GM23338 (cell line): ENCODE measurements at regions not wholly inside any gene's neighbourhood (a gene's known extent, or its start where the extent isn't known, plus 50 kb on each side); places are given as distances from the start of the nearest gene placed in this dataset.

ENCODE experiments used
- ATAC-seq: fragments of 200-7000 bp; cut with Tn5 transposase; 3 replicates; pipeline ENCODE4 v1.9.1; 2020
- DNase-seq: peaks from one replicate; pipeline ENCODE4 v3.0.0-alpha.2; 2015; ENCODE audit warnings: low spot score
- H2AFZ ChIP-seq: fragments of 200-600 bp; sonication (generic); 2 replicates; pipeline ENCODE4 v1.8.0; 2016; ENCODE audit warnings: antibody characterized with exemption, mild to moderate bottlenecking, moderate library complexity
- H3F3A ChIP-seq: fragments of 200-600 bp; sonication (generic); replicated peaks from 2 replicates; pipeline ENCODE4 v1.8.0; 2017; ENCODE audit warnings: antibody characterized with exemption, mixed run types, low read depth
- H3K27ac ChIP-seq: fragments of 200-600 bp; sonication (generic); 2 replicates; pipeline ENCODE4 v1.6.1; 2016; ENCODE audit warnings: low read depth
- H3K27me3 ChIP-seq: fragments of 200-600 bp; sonication (generic); 2 replicates; pipeline ENCODE4 v1.8.0; 2016; ENCODE audit warnings: mild to moderate bottlenecking, mixed run types, moderate library complexity; ENCODE audit not compliant: insufficient read depth
- H3K36me3 ChIP-seq: fragments of 200-600 bp; sonication (generic); 2 replicates; pipeline ENCODE4 v1.8.0; 2016; ENCODE audit warnings: mild to moderate bottlenecking; ENCODE audit not compliant: insufficient read depth
- H3K4me1 ChIP-seq: fragments of 200-600 bp; sonication (generic); 2 replicates; pipeline ENCODE4 v1.8.0; 2016; ENCODE audit warnings: mild to moderate bottlenecking, moderate library complexity; ENCODE audit not compliant: insufficient read depth
- H3K4me2 ChIP-seq: fragments of 200-600 bp; sonication (generic); 2 replicates; pipeline ENCODE4 v1.7.1; 2017; ENCODE audit warnings: mixed run types
- H3K4me3 ChIP-seq: fragments of 200-600 bp; sonication (generic); 2 replicates; pipeline ENCODE4 v1.6.1; 2016; ENCODE audit warnings: mixed run types
- H3K79me2 ChIP-seq: fragments of 200-600 bp; sonication (generic); replicated peaks from 2 replicates; pipeline ENCODE4 v1.8.0; 2017; ENCODE audit warnings: mild to moderate bottlenecking; ENCODE audit not compliant: insufficient read depth
- H3K9me2 ChIP-seq: fragments of 200-600 bp; sonication (generic); 2 replicates; pipeline ENCODE4 v1.8.0; 2017; ENCODE audit not compliant: insufficient read depth
- H4K20me1 ChIP-seq: fragments of 200-600 bp; sonication (generic); replicated peaks from 2 replicates; pipeline ENCODE4 v1.8.0; 2017; ENCODE audit warnings: mild to moderate bottlenecking; ENCODE audit not compliant: insufficient read depth
- H3K27ac Mint-ChIP-seq: 2 replicates; pipeline ENCODE4 v1.8.0; 2020; ENCODE audit warnings: inconsistent platforms, mild to moderate bottlenecking, moderate library complexity, mixed read lengths
- H3K27me3 Mint-ChIP-seq: 3 replicates; pipeline ENCODE4 v1.8.0; 2022; ENCODE audit warnings: low read depth, mild to moderate bottlenecking, moderate library complexity, mixed read lengths, inconsistent platforms; ENCODE audit not compliant: insufficient read depth, poor library complexity
- H3K36me3 Mint-ChIP-seq: 3 replicates; pipeline ENCODE4 v1.8.0; 2021; ENCODE audit warnings: low read depth, mild to moderate bottlenecking, inconsistent platforms, moderate library complexity, mixed read lengths
- H3K4me1 Mint-ChIP-seq: 3 replicates; pipeline ENCODE4 v1.8.0; 2020; ENCODE audit warnings: mild to moderate bottlenecking, inconsistent platforms, mixed read lengths
- H3K4me3 Mint-ChIP-seq: 3 replicates; pipeline ENCODE4 v1.8.0; 2021; ENCODE audit warnings: moderate library complexity, mild to moderate bottlenecking, inconsistent platforms, mixed read lengths
- H3K9me3 Mint-ChIP-seq: 3 replicates; pipeline ENCODE4 v1.8.0; 2020; ENCODE audit warnings: moderate library complexity, mild to moderate bottlenecking, inconsistent platforms, mixed read lengths
- CREB1 ChIP-seq: fragments of 250-450 bp; sonication (Bioruptor Pico); IDR thresholded peaks from 2 replicates; pipeline ENCODE4 v1.5.0; 2020; ENCODE audit warnings: low read depth, mild to moderate bottlenecking, moderate library complexity
- ETS1 ChIP-seq: IDR thresholded peaks from 2 replicates; pipeline ENCODE4 v1.6.1; 2016; ENCODE audit warnings: antibody characterized with exemption
- EZH2 ChIP-seq: fragments of 200-600 bp; sonication (generic); IDR thresholded peaks from one replicate; pipeline ENCODE4 v1.8.0; 2017; ENCODE audit warnings: antibody characterized with exemption, mild to moderate bottlenecking, low read depth; ENCODE audit not compliant: unreplicated experiment
- EZH2phosphoT487 ChIP-seq: fragments of 200-600 bp; sonication (generic); IDR thresholded peaks from one replicate; pipeline ENCODE4 v1.8.1; 2018; ENCODE audit warnings: antibody characterized with exemption; ENCODE audit not compliant: unreplicated experiment
- JUNB ChIP-seq: IDR thresholded peaks from one replicate; pipeline ENCODE4 v1.6.1; 2016; ENCODE audit warnings: antibody characterized with exemption; ENCODE audit not compliant: unreplicated experiment
- NANOG ChIP-seq: IDR thresholded peaks from 2 replicates; pipeline ENCODE4 v1.6.1; 2016; ENCODE audit warnings: antibody characterized with exemption, borderline replicate concordance
- POLR2AphosphoS5 ChIP-seq: IDR thresholded peaks from 2 replicates; pipeline ENCODE4 v1.6.1; 2016; ENCODE audit warnings: antibody characterized with exemption, low read depth
- STAT1 ChIP-seq: IDR thresholded peaks from one replicate; pipeline ENCODE4 v1.6.1; 2016; ENCODE audit warnings: antibody characterized with exemption; ENCODE audit not compliant: unreplicated experiment
- ZNF114 ChIP-seq: fragments of 250-450 bp; sonication (Bioruptor Pico); IDR thresholded peaks from 2 replicates; pipeline ENCODE4 v1.5.0; 2020; ENCODE audit warnings: mild to moderate bottlenecking, moderate library complexity
- ZNF331 ChIP-seq: fragments of 250-450 bp; sonication (Bioruptor Pico); IDR thresholded peaks from 2 replicates; pipeline ENCODE4 v1.5.0; 2020; ENCODE audit warnings: low read depth, mild to moderate bottlenecking, moderate library complexity
- TF ChIP-seq, protein P1 (sequence below), 2 experiments: fragments of 200-600 bp in 1 of 2; sonication (generic) in 1 of 2; conservative IDR thresholded peaks; 2 replicates each; pipeline versions ENCODE4 v1.5.1 to v1.6.1; 2016 to 2017; ENCODE audit warnings: antibody characterized with exemption in 2 of 2, low read depth in 2 of 2, mild to moderate bottlenecking in 2 of 2, moderate library complexity in 1 of 2
- TF ChIP-seq, protein P2 (sequence below): IDR thresholded peaks from one replicate; pipeline ENCODE4 v1.6.1; 2018; ENCODE audit warnings: antibody characterized with exemption; ENCODE audit not compliant: unreplicated experiment

- Mint-ChIP-seq H3K36me3 (no peaks in the 10 kb centered on the region), H3K27ac (no peak overlapping the region), H3K27me3 (no peaks in the 10 kb centered on the region), H3K4me3 (no peak overlapping the region), H3K4me1 (no peaks in the 10 kb centered on the region), H3K9me3 (no peaks in the 10 kb centered on the region)
- H3K4me2 ChIP-seq = no peak overlapping the region
- no peaks in the 10 kb centered on the region for H3K79me2 ChIP-seq
- no peak overlapping the region for H3K4me3 ChIP-seq
- H4K20me1 ChIP-seq = no peaks in the 10 kb centered on the region
- H3K27ac ChIP-seq = no peak overlapping the region
- no peaks in the 10 kb centered on the region for H3F3A ChIP-seq
- TF ChIP-seq EZH2phosphoT487 = no peak
- no peak for TF ChIP-seq ZNF114
- no peak for TF ChIP-seq CREB1 (CRISPR knock-in tag)
- TF ChIP-seq, protein P1, sequence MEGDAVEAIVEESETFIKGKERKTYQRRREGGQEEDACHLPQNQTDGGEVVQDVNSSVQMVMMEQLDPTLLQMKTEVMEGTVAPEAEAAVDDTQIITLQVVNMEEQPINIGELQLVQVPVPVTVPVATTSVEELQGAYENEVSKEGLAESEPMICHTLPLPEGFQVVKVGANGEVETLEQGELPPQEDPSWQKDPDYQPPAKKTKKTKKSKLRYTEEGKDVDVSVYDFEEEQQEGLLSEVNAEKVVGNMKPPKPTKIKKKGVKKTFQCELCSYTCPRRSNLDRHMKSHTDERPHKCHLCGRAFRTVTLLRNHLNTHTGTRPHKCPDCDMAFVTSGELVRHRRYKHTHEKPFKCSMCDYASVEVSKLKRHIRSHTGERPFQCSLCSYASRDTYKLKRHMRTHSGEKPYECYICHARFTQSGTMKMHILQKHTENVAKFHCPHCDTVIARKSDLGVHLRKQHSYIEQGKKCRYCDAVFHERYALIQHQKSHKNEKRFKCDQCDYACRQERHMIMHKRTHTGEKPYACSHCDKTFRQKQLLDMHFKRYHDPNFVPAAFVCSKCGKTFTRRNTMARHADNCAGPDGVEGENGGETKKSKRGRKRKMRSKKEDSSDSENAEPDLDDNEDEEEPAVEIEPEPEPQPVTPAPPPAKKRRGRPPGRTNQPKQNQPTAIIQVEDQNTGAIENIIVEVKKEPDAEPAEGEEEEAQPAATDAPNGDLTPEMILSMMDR (conservative IDR thresholded peaks at IDR 0.05; ENCODE audit: low read depth in 2 of 2) = no peak
- TF ChIP-seq, protein P2, sequence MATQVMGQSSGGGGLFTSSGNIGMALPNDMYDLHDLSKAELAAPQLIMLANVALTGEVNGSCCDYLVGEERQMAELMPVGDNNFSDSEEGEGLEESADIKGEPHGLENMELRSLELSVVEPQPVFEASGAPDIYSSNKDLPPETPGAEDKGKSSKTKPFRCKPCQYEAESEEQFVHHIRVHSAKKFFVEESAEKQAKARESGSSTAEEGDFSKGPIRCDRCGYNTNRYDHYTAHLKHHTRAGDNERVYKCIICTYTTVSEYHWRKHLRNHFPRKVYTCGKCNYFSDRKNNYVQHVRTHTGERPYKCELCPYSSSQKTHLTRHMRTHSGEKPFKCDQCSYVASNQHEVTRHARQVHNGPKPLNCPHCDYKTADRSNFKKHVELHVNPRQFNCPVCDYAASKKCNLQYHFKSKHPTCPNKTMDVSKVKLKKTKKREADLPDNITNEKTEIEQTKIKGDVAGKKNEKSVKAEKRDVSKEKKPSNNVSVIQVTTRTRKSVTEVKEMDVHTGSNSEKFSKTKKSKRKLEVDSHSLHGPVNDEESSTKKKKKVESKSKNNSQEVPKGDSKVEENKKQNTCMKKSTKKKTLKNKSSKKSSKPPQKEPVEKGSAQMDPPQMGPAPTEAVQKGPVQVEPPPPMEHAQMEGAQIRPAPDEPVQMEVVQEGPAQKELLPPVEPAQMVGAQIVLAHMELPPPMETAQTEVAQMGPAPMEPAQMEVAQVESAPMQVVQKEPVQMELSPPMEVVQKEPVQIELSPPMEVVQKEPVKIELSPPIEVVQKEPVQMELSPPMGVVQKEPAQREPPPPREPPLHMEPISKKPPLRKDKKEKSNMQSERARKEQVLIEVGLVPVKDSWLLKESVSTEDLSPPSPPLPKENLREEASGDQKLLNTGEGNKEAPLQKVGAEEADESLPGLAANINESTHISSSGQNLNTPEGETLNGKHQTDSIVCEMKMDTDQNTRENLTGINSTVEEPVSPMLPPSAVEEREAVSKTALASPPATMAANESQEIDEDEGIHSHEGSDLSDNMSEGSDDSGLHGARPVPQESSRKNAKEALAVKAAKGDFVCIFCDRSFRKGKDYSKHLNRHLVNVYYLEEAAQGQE = no peak
- TF ChIP-seq ZNF331 (CRISPR knock-in tag) = no peak
- no peaks in the 10 kb centered on the region for H3K9me2 ChIP-seq
- no peaks in the 10 kb centered on the region for H3K36me3 ChIP-seq
- no peaks in the 10 kb centered on the region for H3K4me1 ChIP-seq
- no peaks in the 10 kb centered on the region for H3K27me3 ChIP-seq
- no peak overlapping the region for H2AFZ ChIP-seq
- DNase-seq (no peak), ATAC-seq (no peak)
Observed at GRCh38 chr4:125482822-125483221, 168.1 kb downstream of the FAT4 start.

GRCh38 chr4:125483278-125483677 lies 168.5 kb downstream of the FAT4 start:
- no peak overlapping the region for H3K4me3 ChIP-seq
- no peaks in the 10 kb centered on the region for H3K36me3 Mint-ChIP-seq
- no peaks in the 10 kb centered on the region for H3F3A ChIP-seq
- no peaks in the 10 kb centered on the region for H3K4me1 Mint-ChIP-seq
- no peaks in the 10 kb centered on the region for H3K4me1 ChIP-seq
- no peaks in the 10 kb centered on the region for H3K36me3 ChIP-seq
- no peaks in the 10 kb centered on the region for H4K20me1 ChIP-seq
- H2AFZ ChIP-seq = no peak overlapping the region
- no peak for ATAC-seq
- no peak overlapping the region for H3K27ac Mint-ChIP-seq
- H3K27me3 Mint-ChIP-seq = no peaks in the 10 kb centered on the region
- H3K79me2 ChIP-seq = no peaks in the 10 kb centered on the region
- no peak overlapping the region for H3K4me3 Mint-ChIP-seq
- no peak overlapping the region for H3K4me2 ChIP-seq
- peaks cover 4% of the 10 kb centered on the region; the same call in 1 of the 2 replicates for H3K9me2 ChIP-seq
- no peaks in the 10 kb centered on the region for H3K9me3 Mint-ChIP-seq
- H3K27ac ChIP-seq = no peak overlapping the region
- H3K27me3 ChIP-seq = no peaks in the 10 kb centered on the region
- DNase-seq = no peak
- TF ChIP-seq, protein P2 = no peak
- no peak for TF ChIP-seq JUNB
- TF ChIP-seq STAT1 = no peak
- TF ChIP-seq ZNF331 (CRISPR knock-in tag) = no peak
- TF ChIP-seq, protein P1 (conservative IDR thresholded peaks at IDR 0.05; ENCODE audit: low read depth in 2 of 2) = no peak
- TF ChIP-seq NANOG = no peak
- no peak for TF ChIP-seq EZH2
- TF ChIP-seq EZH2phosphoT487 = no peak
- no peak for TF ChIP-seq POLR2AphosphoS5
- no peak for TF ChIP-seq ETS1
- no peak for TF ChIP-seq CREB1 (CRISPR knock-in tag)
